Pancreas (tissue), 10 donors: ENCODE measurements at regions not wholly inside any gene's neighbourhood (a gene's known extent, or its start where the extent isn't known, plus 50 kb on each side); places are given as distances from the start of the nearest gene placed in this dataset.

Experiments used
- ATAC-seq, 4 donors: fragments of 200-7000 bp; cut with Tn5 transposase; one replicate each; pipeline versions ENCODE4 v1.8.0 to v1.9.1; 2020; ENCODE audit warnings: mild to moderate bottlenecking in 4 of 4, moderate library complexity in 4 of 4
- DNase-seq, 6 donors: peaks; one replicate each; pipeline ENCODE4 v3.0.0-alpha.2; 2020
- FAIRE-seq: peaks from 2 replicates; lab custom pipeline; 2012; peaks lifted over from hg19 to GRCh38; lab: Jason Lieb, UNC
- H3K27ac ChIP-seq, 4 donors: fragments of 200-600 bp; sonication (generic); 1 replicate in 3 of 4; 2 replicates in 1 of 4; pipeline versions ENCODE4 v1.5.0 to v1.8.0; 2020
- H3K27me3 ChIP-seq, 4 donors: fragments of 200-600 bp; one replicate each; pipeline ENCODE4 v1.8.0; 2021
- H3K36me3 ChIP-seq, 3 donors: fragments of 200-600 bp; sonication (generic) in 1 of 3; one replicate each; pipeline versions ENCODE4 v1.5.0 to v1.8.0; 2020 to 2021
- H3K4me1 ChIP-seq, 3 donors: fragments of 200-600 bp; one replicate each; pipeline ENCODE4 v1.8.0; 2021
- H3K4me3 ChIP-seq, 4 donors: fragments of 200-600 bp; sonication (generic) in 2 of 4; one replicate each; pipeline versions ENCODE4 v1.5.0 to v1.8.0; 2020 to 2021
- H3K9me3 ChIP-seq, 4 donors: fragments of 200-600 bp; one replicate each; pipeline ENCODE4 v1.8.0; 2021
- whole genome bisulfite sequencing, 2 donors: extraction: QIAGEN DNeasy Blood & Tissue Kit; methylation state at CpG; one replicate each; pipeline ENCODE4 v1.1.7; 2013; 5-methylcytosine and 5-hydroxymethylcytosine counted together
- intact Hi-C, 3 donors: fragments of 100-400 bp; cut with DNase I; formaldehyde crosslinking; loops; one replicate each; pipeline versions ENCODE4 v1.11.1 to v1.14.2; 2022
- TF ChIP-seq, protein P1 (sequence below), 4 donors: fragments of 200-600 bp; sonication (generic) in 3 of 4; IDR thresholded peaks; one replicate each; pipeline versions ENCODE4 v1.5.0 to v1.8.0; 2021; ENCODE audit warnings: antibody characterized with exemption in 4 of 4
- donor health status: healthy with polysubstance abuse.
- donor health status: DM: no; HTN: no; CAD: no; lungs with moderate emphysema.
- donor health status: DM: no; HTN: no; CAD: no.
- donor health status: control.
- donor health status: control.
- donor health status: Bipolar disorder and iron deficiency.
- donor health status: DM: yes; HTN: yes; CAD: no.
- donor health status: DM: no; HTN: no; CAD: no.
- donor health status: DM: no; HTN: no; CAD: no.
- donor health status: DM: yes; HTN: yes; CAD: no.

DNA sequence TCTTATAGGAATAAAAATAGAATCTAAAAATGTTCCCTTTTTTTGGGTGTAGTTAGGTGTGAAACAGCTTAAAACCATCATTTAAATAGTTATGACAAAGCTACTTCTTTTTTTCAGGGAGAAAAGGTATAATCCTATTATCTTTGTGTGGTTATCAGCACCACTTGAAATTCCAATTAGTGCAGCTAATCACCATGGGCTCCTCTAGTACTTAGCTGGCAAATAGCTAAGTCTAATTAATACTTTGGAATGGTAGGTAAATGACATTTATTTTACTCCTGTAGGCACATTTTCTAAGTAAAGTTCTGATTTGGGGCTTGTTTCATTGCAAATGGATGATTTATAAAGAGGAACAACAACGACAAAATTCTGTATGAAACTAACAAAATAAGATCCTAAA lies 132.6 kb downstream of the OLFM4 start:
- no peak for ATAC-seq

DNA sequence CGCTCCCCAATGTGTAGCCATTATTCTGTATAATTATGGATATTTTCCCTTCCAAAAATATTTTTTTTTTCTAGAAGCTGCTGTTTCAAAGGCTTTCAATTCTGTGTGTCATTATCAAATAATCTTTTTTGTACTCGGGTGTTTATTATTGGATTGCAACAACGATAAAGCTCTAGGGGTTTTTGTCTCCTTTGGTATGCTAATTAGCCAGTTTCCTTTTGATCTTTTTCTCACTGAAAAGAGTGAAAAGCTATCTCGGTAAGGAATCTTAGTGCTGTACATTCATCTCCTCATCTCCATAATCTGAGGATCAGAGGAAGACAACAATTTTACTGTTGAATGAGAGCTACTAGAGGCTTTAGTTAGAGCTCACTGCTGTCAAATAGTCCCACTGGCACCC lies 136.6 kb downstream of the OLFM4 start:
- ATAC-seq: no peak
- H3K27me3 ChIP-seq: no peaks in the 10 kb centered on the region

More for the DNA sequence above, 132.6 kb downstream of the OLFM4 start:
- H3K4me3 ChIP-seq: no peak overlapping the region
- WGBS, 2 donors: 39 to 44% methylated on average over 1 of the region's 1 CpG
- no peak for DNase-seq
- no peak overlapping the region for H3K27ac ChIP-seq
- FAIRE-seq: no peak
- no peaks in the 10 kb centered on the region for H3K4me1 ChIP-seq
- no peaks in the 10 kb centered on the region for H3K9me3 ChIP-seq
- intact Hi-C loops: no loop called here
- TF ChIP-seq, protein P1, sequence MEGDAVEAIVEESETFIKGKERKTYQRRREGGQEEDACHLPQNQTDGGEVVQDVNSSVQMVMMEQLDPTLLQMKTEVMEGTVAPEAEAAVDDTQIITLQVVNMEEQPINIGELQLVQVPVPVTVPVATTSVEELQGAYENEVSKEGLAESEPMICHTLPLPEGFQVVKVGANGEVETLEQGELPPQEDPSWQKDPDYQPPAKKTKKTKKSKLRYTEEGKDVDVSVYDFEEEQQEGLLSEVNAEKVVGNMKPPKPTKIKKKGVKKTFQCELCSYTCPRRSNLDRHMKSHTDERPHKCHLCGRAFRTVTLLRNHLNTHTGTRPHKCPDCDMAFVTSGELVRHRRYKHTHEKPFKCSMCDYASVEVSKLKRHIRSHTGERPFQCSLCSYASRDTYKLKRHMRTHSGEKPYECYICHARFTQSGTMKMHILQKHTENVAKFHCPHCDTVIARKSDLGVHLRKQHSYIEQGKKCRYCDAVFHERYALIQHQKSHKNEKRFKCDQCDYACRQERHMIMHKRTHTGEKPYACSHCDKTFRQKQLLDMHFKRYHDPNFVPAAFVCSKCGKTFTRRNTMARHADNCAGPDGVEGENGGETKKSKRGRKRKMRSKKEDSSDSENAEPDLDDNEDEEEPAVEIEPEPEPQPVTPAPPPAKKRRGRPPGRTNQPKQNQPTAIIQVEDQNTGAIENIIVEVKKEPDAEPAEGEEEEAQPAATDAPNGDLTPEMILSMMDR (IDR thresholded peaks at IDR 0.05): no peak
- no peaks in the 10 kb centered on the region for H3K27me3 ChIP-seq
- H3K36me3 ChIP-seq: no peaks in the 10 kb centered on the region

DNA sequence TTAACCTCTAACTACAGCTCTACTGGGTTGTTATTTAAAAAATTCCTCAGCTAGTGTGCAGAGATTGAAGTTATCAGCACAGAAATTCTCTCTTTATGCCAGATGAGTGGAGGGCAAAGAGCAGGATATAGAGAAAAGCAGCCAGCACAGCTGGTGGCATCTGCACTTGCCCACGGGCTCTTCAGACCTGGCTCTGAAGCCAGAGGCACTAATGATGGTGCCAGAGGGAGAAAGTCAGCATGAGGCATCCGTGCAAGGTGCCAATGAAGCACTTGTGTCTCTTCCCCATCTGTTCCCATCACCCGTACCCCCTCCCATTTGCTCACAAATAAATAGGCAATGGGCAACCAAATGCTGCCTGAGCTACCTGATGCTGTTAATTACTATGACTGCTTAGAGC lies 138.9 kb downstream of the OLFM4 start:
- DNase-seq (no peak), ATAC-seq (no peak), FAIRE-seq (no peak)
- H3K9me3 ChIP-seq: no peaks in the 10 kb centered on the region
- intact Hi-C loops: no loop called here
- no peak overlapping the region for H3K4me3 ChIP-seq
- H3K27me3 ChIP-seq: no peaks in the 10 kb centered on the region
- H3K4me1 ChIP-seq: no peaks in the 10 kb centered on the region
- WGBS, 2 donors: 44 to 45% methylated on average over 3 of the region's 3 CpGs
- TF ChIP-seq, protein P1 (IDR thresholded peaks at IDR 0.05): no peak
- H3K27ac ChIP-seq: no peak overlapping the region
- no peaks in the 10 kb centered on the region for H3K36me3 ChIP-seq

More for the DNA sequence above, 136.6 kb downstream of the OLFM4 start:
- Histone ChIP-seq H3K27ac (no peak overlapping the region), H3K4me1 (no peaks in the 10 kb centered on the region), H3K4me3 (no peak overlapping the region), H3K9me3 (no peaks in the 10 kb centered on the region), H3K36me3 (no peaks in the 10 kb centered on the region)
- DNase-seq (no peak), FAIRE-seq (no peak)
- TF ChIP-seq, protein P1 (IDR thresholded peaks at IDR 0.05): no peak
- WGBS, 2 donors: 36 to 39% methylated on average over 4 of the region's 4 CpGs
- intact Hi-C loops: no loop called here

DNA sequence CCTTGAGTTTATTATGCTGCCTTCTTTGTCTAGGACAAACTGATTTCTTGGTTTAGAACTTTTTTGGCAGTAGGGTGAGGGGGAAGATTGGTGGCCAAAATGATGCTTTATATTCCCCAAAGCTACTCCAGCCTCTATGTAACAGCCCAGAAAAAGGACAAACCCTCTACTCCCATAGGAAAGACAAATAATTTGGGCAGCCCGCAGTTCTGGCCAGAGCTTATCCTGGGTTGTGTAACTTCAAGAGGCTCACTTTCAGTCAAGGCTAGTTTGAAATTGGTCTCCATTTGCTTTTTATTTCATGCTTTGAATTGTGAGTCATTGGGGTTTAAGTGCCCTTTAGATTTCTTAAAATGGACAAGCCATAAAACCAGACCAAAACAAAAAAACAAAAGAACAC lies 142.3 kb downstream of the OLFM4 start:
- FAIRE-seq (no peak), DNase-seq (no peak), ATAC-seq (no peak)
- H3K27me3 ChIP-seq: no peaks in the 10 kb centered on the region
- TF ChIP-seq, protein P1 (IDR thresholded peaks at IDR 0.05): no peak
- H3K9me3 ChIP-seq: no peaks in the 10 kb centered on the region
- H3K27ac ChIP-seq: no peak overlapping the region
- no peaks in the 10 kb centered on the region for H3K4me1 ChIP-seq
- WGBS, 2 donors: 53 to 79% methylated on average over 1 of the region's 1 CpG
- H3K36me3 ChIP-seq: no peaks in the 10 kb centered on the region
- intact Hi-C loops: no loop called here
- no peak overlapping the region for H3K4me3 ChIP-seq

DNA sequence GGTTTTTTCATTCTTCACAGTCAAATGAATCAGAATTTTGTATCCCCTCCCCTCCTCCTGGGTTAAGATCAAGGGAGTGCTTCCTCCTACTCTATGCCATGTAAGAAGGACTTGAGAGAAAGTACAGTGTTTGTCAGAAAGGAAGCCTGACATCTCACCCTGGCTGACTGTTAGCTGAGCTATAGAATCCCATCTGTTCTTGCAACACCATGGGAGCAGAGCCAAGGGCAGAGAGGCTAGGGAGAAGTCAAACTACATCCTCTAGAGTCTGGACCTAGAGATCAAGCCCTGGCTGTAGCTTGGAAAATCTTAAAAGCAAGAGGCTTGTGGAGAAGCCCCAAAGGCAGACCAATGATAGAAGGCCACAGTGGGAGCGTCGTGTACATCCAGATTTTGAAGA lies 145.9 kb downstream of the OLFM4 start:
- DNase-seq: no peak
- H3K27me3 ChIP-seq: no peaks in the 10 kb centered on the region
- H3K9me3 ChIP-seq: no peaks in the 10 kb centered on the region
- TF ChIP-seq, protein P1 (IDR thresholded peaks at IDR 0.05): no peak
- H3K27ac ChIP-seq: no peak overlapping the region
- H3K36me3 ChIP-seq: no peaks in the 10 kb centered on the region
- H3K4me3 ChIP-seq: no peak overlapping the region
- intact Hi-C loops: no loop called here
- no peaks in the 10 kb centered on the region for H3K4me1 ChIP-seq
- no peak for ATAC-seq
- no peak for FAIRE-seq
- 76 to 91% methylated on average over 2 of the region's 2 CpGs for WGBS, 2 donors
